Stimulated activated CD4-positive, alpha-beta T cell treated with anti-CD3 and anti-CD28 coated beads, Interleukin-1b, Interleukin-23, amount 100 ng/mL, for 24 hours (primary cell): ENCODE measurements at regions not wholly inside any gene's neighbourhood (a gene's known extent, or its start where the extent isn't known, plus 50 kb on each side); places are given as distances from the start of the nearest gene placed in this dataset.

Experiments used
- DNase-seq, 4 experiments: peaks; one replicate each; pipeline ENCODE4 v3.0.0-alpha.2; 2020; ENCODE audit warnings: low read depth in 4 of 4, low spot score in 1 of 4

DNA sequence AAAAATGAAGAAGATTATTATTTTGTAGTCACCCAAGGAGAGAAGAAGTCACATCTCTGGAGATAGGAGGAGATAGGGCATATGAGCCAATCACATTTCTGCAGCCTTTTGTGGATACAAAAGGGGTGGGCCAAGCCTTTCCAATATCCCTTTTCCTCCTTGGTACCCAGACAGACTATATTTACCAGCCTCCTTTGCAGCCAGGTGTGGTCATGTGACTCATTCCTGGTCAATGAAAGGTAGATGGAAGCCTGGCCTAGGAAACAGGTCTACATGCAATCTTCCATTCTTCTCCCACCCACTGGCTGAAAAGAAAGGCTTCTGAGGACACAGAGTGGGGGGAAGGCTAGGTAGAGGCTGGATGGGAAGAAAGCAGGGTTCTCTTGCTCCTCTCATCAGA is 58.1 kb upstream of the ERG start:
- DNase-seq: no peak

DNA sequence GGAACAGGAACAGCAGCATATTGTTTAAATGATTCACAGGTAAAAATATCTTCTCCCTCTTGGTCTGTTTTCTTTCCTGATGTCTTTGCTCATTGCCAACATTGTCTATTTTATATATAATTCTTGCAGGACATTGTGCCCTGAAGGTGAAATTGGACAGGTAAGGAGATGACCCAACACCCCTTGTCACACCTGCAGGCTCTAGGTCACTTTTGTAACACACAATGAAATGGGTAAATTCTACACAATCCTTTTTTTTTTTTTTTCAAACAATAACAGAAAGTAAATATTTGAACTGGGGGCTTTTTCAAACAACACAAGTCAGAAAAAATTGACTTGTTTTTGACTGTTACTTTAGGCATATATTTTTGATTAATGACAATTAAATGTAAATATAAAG is 62.9 kb upstream of the ERG start:
- DNase-seq: no peak

DNA sequence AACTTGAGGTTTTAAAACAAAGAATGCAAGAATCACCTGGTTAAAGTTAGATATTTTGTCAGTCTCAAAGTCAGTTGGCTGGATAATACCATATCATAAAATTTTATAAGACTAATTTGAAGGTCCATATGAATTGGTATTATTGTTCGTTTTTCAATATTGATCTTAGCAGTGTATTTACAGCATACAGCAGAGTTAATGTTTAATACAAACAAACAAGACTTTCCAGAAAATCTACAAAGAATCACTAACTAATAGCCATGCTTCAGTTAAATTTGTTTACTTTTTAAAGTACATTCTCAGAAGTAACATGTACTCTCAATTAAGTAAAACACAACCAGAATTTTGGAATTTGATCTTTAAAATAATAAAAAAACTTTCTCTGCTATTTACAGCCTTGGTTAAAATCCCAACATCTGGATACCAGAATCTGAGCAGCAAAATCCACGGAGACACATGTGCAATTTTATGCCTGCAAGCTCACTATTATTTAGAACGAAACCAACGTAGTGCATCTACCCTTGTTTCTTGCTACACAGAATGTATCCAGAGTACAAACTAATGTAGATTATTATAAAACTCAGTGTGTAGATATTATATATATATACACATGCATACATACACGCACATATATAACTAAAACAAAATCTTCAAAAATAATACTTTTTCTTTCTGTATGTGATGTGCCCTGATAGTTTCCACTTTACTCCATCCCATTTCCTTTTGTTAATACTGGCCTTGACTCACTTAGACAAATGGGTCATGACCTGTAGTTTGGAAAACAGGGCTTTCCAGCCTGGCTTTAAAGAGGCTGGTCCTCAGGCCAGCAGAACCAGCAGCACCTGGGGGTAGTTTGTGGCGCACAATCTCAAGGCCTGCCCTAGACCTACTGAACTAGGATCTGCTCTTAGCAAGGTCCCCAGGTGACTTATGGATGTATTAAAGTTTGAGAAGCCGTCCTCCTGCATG is 63.6 kb upstream of the ERG start:
- no peak for DNase-seq

DNA sequence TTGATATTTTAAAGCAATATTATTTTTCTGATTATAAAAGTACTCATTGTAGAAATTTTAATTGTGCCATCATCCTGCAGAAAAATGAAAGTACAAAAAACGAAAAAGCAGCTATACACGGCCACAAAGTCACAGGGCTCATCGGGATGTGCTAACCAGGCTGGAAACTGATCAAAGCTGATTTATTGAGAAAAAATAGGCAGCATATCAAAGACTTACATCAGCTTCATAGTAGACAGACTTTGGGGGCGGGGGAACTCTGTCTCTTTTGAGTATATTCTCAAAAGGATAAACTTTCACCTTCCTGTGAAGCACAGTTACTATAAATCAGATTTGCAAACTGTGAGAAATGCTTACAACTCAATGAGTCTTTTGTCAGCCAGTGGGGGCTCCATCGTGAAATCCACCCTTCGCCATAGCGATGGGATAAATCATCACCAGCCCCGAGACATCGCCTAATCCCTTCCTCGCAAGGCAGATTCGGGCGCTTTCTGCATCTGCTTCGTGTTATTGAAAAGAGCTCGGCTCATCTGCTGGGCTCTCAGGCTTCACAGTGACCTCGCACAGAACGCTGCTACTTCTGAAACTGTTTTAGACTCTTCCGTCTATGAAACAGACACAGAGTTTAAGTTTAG is 69.2 kb upstream of the ERG start:
- DNase-seq: no peak

DNA sequence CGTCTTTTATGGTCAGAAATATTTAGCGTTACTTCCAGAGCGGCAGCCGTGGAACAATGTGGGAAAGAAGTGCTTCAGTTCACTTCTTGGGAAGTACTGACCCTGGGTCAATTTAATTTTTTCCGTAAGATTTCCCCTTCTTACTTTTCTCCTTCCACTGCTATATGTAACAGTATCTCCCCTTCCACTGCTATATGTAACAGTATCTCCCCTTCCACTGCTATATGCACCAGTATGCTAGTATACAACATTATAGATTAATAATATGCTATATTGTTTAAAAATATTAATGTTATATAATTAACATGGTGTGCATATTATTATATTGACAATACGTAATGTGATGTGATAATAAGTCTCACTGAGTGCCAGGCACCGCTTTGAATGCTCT is 69.7 kb upstream of the ERG start:
- DNase-seq: no peak

DNA sequence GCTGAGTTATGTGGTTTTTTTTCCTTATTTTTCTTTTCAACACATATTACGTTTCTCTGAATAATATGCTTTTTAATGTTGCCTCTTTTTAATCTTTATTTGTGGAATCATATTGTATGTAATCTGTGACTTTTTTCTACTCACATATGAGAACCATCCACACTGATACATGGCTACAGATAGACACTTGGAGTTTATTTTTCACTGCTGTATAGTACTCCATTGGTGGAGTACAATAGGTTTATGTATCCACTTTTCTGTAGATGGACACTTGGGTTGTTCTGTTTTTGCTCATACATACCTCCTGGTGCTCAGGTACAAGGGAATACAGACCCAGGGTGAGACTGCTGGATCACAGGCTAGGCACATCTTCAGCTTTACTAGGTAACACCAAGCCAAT is 71.5 kb upstream of the ERG start:
- DNase-seq: no peak

DNA sequence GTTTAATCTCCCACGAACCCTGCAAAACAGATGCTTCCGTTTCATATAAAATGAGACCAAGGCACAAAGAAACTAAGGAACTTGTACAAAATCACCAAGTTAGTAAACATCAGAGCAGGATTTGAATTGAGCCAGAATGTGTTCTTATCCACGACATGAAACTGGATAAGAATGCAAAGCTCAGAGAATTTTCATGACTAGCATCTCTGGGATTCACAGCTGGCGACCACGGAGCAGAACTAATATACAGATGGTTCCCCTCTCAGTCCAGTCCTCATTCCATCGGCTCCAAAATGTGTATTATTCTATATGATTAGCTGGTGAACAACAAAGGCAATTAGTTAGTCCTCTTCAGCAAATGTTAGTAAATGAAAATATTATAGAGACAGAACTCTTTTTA is 72.3 kb upstream of the ERG start:
- DNase-seq: no peak

DNA sequence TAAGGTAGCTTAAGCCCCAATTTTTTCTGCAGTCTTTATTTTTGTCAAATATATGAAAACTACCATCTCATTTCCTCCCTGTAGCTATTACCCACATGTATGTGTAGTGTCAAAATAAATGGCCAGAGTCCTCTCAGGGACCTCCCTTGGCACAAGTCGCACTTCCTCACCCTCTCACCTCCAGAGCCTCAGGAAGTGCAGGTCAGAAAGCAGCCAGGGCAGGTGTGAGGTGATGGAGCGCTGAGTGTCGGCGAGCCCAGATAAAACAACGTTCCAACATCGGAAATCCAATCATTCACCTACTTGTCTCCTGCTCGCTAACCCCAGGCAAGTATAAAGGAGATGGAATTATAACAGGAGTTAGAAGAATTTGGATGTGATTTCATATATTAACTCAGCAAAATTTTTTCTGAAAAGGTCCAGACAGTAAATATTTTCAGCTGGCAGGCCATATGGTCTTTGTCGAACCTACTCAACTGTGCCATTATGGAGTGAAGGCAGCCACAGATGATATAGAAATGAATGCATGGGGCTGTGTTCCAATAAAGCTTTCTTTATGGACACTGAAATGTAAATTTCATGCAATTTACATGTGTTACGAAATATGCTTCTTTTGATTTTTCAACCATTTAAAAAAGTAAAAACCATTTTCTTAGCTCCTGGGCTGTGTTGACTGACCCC is 76.8 kb upstream of the ERG start:
- no peak for DNase-seq

DNA sequence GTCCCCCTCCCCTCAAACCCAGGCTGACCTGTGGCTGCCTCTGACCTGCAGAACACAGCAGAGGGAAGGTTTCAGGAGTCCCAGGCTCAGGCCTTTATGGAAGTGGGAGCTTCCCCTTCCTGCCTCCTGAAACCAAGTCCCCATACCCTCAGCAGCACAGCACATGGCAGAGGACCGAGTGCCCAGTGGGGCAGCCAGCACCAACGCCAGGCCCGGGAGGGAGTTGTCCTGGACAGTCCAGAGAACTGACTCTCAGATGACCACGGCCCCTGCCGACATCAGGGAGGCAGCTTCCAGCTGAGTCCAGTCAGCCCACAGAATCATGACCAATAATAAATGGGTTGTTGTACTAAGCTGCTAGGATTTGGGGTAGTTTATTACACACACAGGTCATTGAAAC is 79.6 kb upstream of the ERG start:
- no peak for DNase-seq

DNA sequence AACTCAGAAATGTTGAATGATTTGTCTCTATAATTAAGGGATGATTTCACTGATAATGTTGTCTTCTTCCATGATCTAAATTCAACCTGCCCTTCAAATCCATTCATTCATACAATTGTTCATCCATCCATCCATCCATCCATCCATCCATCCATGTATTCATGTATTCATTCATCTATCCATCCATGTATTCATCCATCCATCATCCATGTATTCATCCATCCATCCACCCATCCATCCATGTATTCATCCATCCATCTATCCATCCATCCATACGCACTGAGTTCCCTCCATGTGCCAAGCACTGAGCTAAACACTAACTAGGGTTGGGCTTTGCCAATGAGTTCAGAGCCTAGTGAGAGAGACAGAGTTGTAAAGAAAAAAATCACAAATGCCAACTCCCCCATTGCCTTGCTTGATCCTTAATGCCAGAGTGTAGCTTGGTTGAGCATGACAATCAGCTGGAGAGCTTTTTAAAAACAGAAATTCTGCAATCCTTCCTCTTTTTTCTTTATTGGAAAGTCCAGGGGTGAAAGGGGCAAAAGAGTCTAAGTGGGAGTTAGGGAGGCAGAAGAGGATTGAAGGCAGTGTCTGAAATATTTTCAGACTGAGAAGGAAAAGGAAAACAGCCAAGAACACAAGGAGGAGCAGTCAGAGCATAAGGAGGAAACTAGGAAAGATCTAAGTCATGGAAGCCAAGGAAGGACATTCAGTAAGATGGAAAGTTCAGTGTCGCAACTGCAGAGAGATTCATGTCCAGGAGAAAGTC is 92.4 kb upstream of the ERG start:
- no peak for DNase-seq

DNA sequence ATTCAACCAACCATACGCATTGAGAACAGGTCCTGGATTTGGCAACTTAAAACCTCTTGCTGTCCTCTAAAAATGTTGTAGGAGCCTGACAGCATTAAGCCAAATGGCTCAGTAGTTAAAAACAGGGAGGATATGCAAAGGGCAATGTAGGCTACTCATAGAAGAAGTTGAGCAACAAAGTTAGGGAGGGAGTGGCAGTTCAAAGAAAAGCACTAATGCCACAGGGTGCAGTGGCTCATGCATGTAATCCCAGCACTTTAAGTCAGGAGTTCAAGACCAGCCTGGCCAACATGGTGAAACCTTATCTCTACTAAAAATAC is 92.9 kb upstream of the ERG start:
- DNase-seq: no peak

DNA sequence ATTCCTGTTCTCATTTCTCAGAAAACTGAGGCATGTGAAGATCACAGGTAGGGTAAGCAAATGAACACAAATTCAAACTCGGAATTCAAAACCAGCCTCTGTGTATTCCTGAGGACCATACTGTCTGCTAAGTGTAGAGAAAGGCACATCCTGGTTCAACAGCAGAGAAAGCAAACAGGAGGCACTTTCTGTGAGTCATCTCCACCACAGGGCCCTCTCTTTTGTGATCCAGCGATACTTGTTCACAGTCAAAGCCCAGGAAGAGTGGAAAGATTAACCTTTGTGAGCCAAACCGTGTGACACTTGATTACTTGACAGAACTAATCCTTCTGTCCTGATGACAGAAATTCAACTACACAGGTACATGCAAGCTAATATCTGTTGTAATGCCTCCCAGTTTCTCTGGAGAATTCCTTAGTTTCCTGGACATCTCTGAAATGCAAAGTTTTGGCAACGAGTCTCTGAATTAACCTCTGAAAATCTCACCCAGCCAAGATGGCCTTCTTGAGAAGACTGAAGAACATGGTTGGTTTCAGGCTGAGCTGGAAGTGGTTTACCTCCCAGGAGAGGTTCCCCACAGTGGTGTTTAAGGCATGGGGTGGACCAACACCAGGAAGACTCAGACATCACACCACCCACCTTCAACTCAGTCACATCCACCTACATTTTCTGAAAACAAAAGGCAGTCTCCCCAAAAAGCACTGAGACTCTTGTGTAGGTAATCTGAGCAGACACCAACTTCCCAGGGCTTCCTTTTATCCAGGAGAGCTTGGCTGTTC is 98.2 kb upstream of the ERG start:
- no peak for DNase-seq

DNA sequence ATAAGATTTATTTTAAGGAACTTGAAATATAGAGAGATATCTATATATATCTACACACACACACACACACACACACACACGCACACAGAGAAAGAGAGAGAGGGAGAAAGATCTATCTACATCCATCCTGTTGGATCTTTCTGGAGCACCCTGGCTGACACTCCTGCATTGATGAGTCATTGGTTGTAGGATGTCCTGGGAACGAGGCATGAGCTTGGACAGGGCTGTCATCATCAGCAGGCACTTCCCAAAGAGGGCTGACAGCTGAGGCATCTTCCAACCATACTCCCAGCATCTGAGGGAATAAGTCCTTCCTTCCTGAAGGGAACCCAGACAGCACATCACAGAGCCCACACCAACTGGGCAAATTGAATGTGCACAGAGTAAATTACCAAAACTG is 99.1 kb upstream of the ERG start:
- DNase-seq: no peak

DNA sequence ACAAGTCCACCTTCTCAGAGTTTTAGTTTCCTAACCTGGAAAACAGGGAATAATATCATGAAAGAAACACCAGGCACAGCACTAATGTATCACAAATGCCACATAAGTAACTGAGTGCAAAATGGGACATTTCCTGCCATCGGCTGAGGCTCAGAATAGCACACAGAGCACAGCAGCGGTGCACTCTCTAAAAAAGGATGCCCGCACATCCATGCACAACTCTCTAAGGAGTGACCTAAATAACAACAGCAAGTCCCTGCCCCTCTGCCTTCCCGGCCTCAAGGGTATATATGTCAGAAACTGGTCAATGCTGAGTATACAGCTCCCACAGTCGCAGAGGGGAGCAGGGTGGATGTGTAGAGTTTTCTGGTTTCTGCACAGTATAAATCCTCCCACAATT is 100.1 kb upstream of the ERG start:
- DNase-seq: no peak

DNA sequence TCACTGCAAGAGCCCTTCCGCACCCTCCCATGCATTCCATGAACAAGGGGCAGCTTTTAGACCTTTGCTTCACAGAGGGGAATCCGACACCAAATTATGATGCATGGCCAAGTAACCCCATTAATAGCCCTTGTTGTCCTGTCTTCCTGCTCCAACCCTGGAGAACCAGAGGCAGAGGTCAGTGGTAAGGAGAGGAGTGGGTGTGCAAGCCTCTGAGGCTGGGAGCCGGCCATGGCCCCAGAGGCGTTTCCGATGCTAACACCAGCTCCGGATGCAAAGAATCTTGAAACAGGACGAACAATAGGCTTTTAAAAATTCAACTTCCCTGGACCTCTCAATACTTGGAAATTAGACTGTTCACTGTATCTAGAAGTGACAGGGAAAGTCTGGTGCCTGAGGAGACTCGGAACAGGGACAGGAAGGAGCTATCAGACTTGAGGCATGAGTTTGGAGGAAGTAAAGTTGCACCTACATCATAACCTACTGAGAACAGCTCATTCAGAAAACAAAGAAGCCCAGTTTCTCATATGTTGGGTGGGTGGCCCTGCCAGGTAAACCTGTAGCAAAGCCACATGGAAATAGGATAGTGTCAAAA is 101.2 kb upstream of the ERG start:
- DNase-seq: no peak

DNA sequence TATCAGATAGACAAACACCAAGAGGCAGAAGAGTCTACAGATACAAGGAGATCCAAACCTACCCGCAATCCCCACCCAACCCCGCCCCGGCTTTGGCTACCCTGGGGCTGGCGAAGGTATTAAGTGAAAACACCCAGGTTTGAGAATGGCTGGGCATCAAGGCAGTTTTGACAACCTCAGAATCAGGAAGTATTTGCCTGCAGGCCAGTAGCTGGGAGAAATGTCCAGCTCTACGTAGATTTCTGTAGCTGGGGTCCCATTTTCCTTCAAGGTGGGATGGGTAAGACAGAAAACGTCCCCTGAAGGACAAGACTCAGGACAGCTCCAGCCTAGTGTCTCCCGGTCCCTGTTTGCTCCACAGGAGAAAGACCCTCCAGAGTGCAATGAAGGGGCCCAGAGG is 101.8 kb upstream of the ERG start:
- no peak for DNase-seq

DNA sequence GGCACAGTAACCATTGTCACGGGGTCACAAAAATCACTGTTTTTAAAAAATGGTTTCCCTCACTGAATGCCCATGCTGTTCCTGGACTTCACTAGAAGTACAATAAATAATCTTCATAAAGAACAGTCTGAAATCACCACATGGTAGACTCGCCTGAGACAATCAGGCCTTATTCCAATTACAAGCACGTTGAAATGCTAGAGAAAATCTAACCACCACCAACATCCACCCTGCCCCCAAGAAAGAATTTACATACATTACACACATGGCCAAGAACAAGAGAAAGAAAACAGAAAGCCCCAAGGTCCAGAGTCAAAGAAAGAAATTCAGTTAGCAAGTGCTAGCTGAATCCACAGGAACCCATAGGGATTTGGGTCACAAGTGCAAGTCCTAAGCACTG is 107.0 kb upstream of the ERG start:
- no peak for DNase-seq

DNA sequence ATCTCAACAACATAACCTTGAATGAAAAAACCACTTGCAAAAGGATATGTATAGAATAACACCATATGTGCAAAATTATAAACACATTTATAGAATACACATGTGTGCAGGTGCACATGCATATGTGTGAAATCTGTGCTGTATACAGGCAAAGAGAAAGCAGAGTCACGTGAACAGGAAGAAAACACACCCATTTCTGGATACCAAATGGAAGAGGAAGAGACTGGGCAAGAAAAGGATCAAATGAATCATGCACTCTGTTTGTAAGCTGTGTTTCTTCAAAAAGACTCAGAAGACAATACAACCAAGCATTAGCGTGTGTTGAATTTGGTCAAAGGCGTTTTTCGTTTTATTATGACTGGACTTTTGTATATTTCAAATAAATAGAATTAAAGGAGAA is 111.3 kb upstream of the ERG start:
- no peak for DNase-seq

DNA sequence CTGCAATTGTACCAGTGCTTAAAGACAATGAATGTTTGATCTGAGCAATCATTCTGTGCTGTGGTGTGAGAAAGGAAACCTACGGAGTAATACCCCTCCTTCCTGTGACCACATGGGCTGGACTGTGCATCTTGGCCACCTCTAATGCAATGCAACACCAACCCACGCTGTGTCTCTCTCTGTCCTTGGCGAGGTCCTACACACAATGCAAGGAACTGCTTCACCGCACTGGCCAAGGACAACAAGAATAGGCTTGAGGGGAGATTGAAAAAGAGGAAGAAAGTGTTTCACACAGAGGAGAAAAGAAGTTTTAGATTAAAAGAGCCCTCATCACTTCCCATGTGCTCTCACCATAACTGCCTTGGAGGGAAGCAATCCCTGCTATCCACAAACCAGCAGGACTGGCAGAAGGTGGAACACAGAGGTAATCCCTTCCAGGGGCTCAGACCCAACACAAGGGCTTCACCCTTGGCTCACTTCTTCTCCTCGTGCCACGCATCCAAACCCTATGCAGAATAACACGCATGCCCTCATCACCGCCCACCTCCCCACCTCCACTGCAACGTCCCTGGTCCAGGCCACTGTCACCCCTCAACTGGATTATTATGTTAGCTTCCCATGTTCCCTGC is 112.5 kb upstream of the ERG start:
- DNase-seq: no peak

DNA sequence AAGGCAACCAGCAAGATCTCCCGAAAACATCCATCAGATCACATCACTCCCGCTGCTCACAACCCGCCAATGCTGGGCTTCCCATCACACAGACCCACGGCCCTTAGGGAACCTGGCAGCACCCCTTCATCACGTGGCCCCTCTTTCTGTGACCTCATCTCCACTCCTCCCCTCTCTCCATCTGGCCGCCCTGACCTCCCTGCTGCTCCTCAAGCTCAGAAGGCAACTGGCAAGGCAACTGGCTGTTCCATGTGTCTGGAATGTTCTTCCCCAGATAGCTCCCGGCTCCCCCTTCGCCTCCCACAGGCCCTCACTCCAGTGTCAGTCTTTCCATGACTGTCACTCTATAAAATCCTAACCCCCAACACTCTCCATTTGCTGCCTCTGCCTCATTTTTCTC is 113.0 kb upstream of the ERG start:
- no peak for DNase-seq
